Stomach (tissue), 4 donors: ENCODE measurements at regions not wholly inside any gene's neighbourhood (a gene's known extent, or its start where the extent isn't known, plus 50 kb on each side); places are given as distances from the start of the nearest gene placed in this dataset.

Experiments
- EP300 ChIP-seq: sonication (generic); formaldehyde crosslinking; IDR thresholded peaks from one replicate; pipeline ENCODE4 v1.6.1; 2017; ENCODE audit warnings: antibody characterized with exemption
- POLR2A ChIP-seq, 4 donors: fragments of 450-650 bp; IDR thresholded peaks; one replicate each; pipeline ENCODE4 v1.6.1; 2016; ENCODE audit warnings: antibody characterized with exemption in 4 of 4, control low read depth in 2 of 4, mild to moderate bottlenecking in 1 of 4, moderate library complexity in 1 of 4
- TF ChIP-seq, protein P1 (sequence below), 7 experiments: fragments of 450-650 bp in 4 of 7; fragments of 200-600 bp in 3 of 7; sonication (generic) in 3 of 7; IDR thresholded peaks; one replicate each; pipeline ENCODE4 v1.5.1; 2016 to 2019; ENCODE audit warnings: antibody characterized with exemption in 7 of 7, control low read depth in 2 of 7, mild to moderate bottlenecking in 1 of 7

DNA sequence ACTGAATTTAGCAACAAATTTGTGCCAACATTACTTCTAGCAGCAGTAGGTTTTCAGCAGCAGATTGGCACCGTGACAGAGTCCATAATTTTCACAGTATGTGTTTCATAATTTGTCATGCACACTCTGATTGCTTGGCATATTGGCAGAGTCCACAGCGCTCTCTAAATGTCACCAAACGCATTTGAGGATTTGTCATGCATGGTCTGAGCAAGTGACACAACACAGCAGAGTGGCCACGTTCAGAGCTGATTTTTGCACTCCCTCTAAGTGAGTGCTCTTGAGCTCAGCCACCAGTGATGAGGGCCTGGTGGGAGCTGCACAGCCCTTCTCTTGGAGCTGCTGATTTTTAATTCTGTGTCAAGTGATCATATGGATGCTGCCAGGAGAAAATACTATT lies 1270.8 kb downstream of the ROBO1 start:
- TF ChIP-seq, protein P1, sequence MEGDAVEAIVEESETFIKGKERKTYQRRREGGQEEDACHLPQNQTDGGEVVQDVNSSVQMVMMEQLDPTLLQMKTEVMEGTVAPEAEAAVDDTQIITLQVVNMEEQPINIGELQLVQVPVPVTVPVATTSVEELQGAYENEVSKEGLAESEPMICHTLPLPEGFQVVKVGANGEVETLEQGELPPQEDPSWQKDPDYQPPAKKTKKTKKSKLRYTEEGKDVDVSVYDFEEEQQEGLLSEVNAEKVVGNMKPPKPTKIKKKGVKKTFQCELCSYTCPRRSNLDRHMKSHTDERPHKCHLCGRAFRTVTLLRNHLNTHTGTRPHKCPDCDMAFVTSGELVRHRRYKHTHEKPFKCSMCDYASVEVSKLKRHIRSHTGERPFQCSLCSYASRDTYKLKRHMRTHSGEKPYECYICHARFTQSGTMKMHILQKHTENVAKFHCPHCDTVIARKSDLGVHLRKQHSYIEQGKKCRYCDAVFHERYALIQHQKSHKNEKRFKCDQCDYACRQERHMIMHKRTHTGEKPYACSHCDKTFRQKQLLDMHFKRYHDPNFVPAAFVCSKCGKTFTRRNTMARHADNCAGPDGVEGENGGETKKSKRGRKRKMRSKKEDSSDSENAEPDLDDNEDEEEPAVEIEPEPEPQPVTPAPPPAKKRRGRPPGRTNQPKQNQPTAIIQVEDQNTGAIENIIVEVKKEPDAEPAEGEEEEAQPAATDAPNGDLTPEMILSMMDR (IDR thresholded peaks at IDR 0.05), result no peak
- TF ChIP-seq POLR2A (IDR thresholded peaks at IDR 0.05) (no peak), EP300 (no peak)
